Liver (tissue), 3 donors: ENCODE measurements at regions not wholly inside any gene's neighbourhood (a gene's known extent, or its start where the extent isn't known, plus 50 kb on each side); places are given as distances from the start of the nearest gene placed in this dataset.

Experiments used
- GABPA ChIP-seq, 2 donors: IDR thresholded peaks in 1 of 2; conservative IDR thresholded peaks in 1 of 2; 2 replicates each; pipeline ENCODE4 v1.6.1; 2016; ENCODE audit warnings: antibody characterized with exemption in 2 of 2, mild to moderate bottlenecking in 1 of 2, moderate library complexity in 1 of 2
- JUND ChIP-seq, 2 donors: IDR thresholded peaks; 2 replicates each; pipeline ENCODE4 v1.6.1; 2016; ENCODE audit warnings: antibody characterized with exemption in 2 of 2
- RAD21 ChIP-seq, 2 donors: IDR thresholded peaks; 2 replicates each; pipeline ENCODE4 v1.6.1; 2016; ENCODE audit warnings: antibody characterized with exemption in 2 of 2, mild to moderate bottlenecking in 2 of 2
- YY1 ChIP-seq: IDR thresholded peaks from 2 replicates; pipeline ENCODE4 v1.6.1; 2016; ENCODE audit warnings: antibody characterized with exemption, mild to moderate bottlenecking
- TF ChIP-seq, protein P1 (sequence below): fragments of 150-350 bp; IDR thresholded peaks from 2 replicates; pipeline ENCODE4 v1.5.1; 2017; ENCODE audit warnings: improper control_type of control experiment, low read depth, low read length; ENCODE audit not compliant: missing input control
- TF ChIP-seq, protein P2 (sequence below): IDR thresholded peaks from 2 replicates; pipeline ENCODE4 v1.6.1; 2016; ENCODE audit warnings: antibody characterized with exemption
- TF ChIP-seq, protein P3 (sequence below): IDR thresholded peaks from 2 replicates; pipeline ENCODE4 v1.6.1; 2016; ENCODE audit warnings: antibody characterized with exemption
- donor health status: healthy.
- donor health status: healthy.

GRCh38 chr6:163694072-163694471, 279.6 kb downstream of the QKI start:
- TF ChIP-seq, protein P1, sequence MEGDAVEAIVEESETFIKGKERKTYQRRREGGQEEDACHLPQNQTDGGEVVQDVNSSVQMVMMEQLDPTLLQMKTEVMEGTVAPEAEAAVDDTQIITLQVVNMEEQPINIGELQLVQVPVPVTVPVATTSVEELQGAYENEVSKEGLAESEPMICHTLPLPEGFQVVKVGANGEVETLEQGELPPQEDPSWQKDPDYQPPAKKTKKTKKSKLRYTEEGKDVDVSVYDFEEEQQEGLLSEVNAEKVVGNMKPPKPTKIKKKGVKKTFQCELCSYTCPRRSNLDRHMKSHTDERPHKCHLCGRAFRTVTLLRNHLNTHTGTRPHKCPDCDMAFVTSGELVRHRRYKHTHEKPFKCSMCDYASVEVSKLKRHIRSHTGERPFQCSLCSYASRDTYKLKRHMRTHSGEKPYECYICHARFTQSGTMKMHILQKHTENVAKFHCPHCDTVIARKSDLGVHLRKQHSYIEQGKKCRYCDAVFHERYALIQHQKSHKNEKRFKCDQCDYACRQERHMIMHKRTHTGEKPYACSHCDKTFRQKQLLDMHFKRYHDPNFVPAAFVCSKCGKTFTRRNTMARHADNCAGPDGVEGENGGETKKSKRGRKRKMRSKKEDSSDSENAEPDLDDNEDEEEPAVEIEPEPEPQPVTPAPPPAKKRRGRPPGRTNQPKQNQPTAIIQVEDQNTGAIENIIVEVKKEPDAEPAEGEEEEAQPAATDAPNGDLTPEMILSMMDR = no peak
- no peak for TF ChIP-seq RAD21 (IDR thresholded peaks at IDR 0.05)
- TF ChIP-seq JUND (IDR thresholded peaks at IDR 0.05) = no peak
- TF ChIP-seq, protein P2, sequence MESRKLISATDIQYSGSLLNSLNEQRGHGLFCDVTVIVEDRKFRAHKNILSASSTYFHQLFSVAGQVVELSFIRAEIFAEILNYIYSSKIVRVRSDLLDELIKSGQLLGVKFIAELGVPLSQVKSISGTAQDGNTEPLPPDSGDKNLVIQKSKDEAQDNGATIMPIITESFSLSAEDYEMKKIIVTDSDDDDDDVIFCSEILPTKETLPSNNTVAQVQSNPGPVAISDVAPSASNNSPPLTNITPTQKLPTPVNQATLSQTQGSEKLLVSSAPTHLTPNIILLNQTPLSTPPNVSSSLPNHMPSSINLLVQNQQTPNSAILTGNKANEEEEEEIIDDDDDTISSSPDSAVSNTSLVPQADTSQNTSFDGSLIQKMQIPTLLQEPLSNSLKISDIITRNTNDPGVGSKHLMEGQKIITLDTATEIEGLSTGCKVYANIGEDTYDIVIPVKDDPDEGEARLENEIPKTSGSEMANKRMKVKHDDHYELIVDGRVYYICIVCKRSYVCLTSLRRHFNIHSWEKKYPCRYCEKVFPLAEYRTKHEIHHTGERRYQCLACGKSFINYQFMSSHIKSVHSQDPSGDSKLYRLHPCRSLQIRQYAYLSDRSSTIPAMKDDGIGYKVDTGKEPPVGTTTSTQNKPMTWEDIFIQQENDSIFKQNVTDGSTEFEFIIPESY = no peak
- no peak for TF ChIP-seq YY1
- TF ChIP-seq GABPA (IDR thresholded peaks at IDR 0.05 in 1 of 2, conservative IDR thresholded peaks at IDR 0.05 in 1 of 2) = no peak
- TF ChIP-seq, protein P3, sequence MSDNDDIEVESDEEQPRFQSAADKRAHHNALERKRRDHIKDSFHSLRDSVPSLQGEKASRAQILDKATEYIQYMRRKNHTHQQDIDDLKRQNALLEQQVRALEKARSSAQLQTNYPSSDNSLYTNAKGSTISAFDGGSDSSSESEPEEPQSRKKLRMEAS = no peak
